EL (cell line): ENCODE measurements at regions not wholly inside any gene's neighbourhood (a gene's known extent, or its start where the extent isn't known, plus 50 kb on each side); places are given as distances from the start of the nearest gene placed in this dataset.

Experiments used
- DNase-seq: peaks from one replicate; pipeline ENCODE4 v3.0.0-alpha.2; 2016

GRCh38 chr16:73879621-73880020, 417.0 kb upstream of the PSMD7 start:
- no peak for DNase-seq

GRCh38 chr16:73878611-73879010, 418.0 kb upstream of the PSMD7 start:
- DNase-seq = peak; percentile 44

- no peak for DNase-seq
Measured at GRCh38 chr16:73877150-73877549, 419.5 kb upstream of the PSMD7 start.

- no peak for DNase-seq
Measured at GRCh38 chr16:73875996-73876690, 420.5 kb upstream of the PSMD7 start.

- DNase-seq = no peak
Measured at GRCh38 chr16:73874324-73874723, 422.3 kb upstream of the PSMD7 start.

- no peak for DNase-seq
Measured at GRCh38 chr16:73873643-73874042, 423.0 kb upstream of the PSMD7 start.

GRCh38 chr16:73872856-73873255, 423.8 kb upstream of the PSMD7 start:
- no peak for DNase-seq

- no peak for DNase-seq
Measured at GRCh38 chr16:73871088-73871733, 425.4 kb upstream of the PSMD7 start.

- DNase-seq = no peak
Measured at GRCh38 chr16:73869126-73869525, 427.5 kb upstream of the PSMD7 start.

GRCh38 chr16:73864868-73865267, 431.7 kb upstream of the PSMD7 start:
- DNase-seq = no peak

GRCh38 chr16:73858326-73858725, 438.3 kb upstream of the PSMD7 start:
- no peak for DNase-seq

GRCh38 chr16:73853968-73854367, 442.6 kb upstream of the PSMD7 start:
- no peak for DNase-seq

- DNase-seq = no peak
Measured at GRCh38 chr16:73852561-73852960, 444.1 kb upstream of the PSMD7 start.

- no peak for DNase-seq
Measured at GRCh38 chr16:73848993-73849392, 447.6 kb upstream of the PSMD7 start.

GRCh38 chr16:73847090-73847489, 449.5 kb upstream of the PSMD7 start:
- no peak for DNase-seq

GRCh38 chr16:73846356-73846755, 450.3 kb upstream of the PSMD7 start:
- DNase-seq = no peak

GRCh38 chr16:73846007-73846330, 450.6 kb upstream of the PSMD7 start:
- no peak for DNase-seq

GRCh38 chr16:73845238-73846006, 451.2 kb upstream of the PSMD7 start:
- no peak for DNase-seq

- DNase-seq = no peak
Measured at GRCh38 chr16:73840728-73841127, 455.9 kb upstream of the PSMD7 start.

GRCh38 chr16:73831220-73831619, 465.4 kb upstream of the PSMD7 start:
- DNase-seq = no peak

GRCh38 chr16:73823205-73823849, 473.3 kb upstream of the PSMD7 start:
- no peak for DNase-seq

- no peak for DNase-seq
Measured at GRCh38 chr16:73817526-73818324, 478.9 kb upstream of the PSMD7 start.

- no peak for DNase-seq
Measured at GRCh38 chr16:73813527-73813926, 483.1 kb upstream of the PSMD7 start.
